Nephron (organoid): ENCODE measurements at regions not wholly inside any gene's neighbourhood (a gene's known extent, or its start where the extent isn't known, plus 50 kb on each side); places are given as distances from the start of the nearest gene placed in this dataset.

Experiments used
- H3K27ac Mint-ChIP-seq, 3 experiments: 2 replicates each; pipeline ENCODE4 v1.8.0; 2020; ENCODE audit warnings: mixed read lengths in 3 of 3, mild to moderate bottlenecking in 2 of 3, moderate library complexity in 1 of 3
- H3K27me3 Mint-ChIP-seq: 2 replicates; pipeline ENCODE4 v1.8.0; 2021; ENCODE audit warnings: low read depth, mild to moderate bottlenecking, moderate library complexity, mixed read lengths
- H3K36me3 Mint-ChIP-seq: 2 replicates; pipeline ENCODE4 v1.8.0; 2020; ENCODE audit warnings: low read depth, mixed read lengths
- H3K4me1 Mint-ChIP-seq: 2 replicates; pipeline ENCODE4 v1.8.0; 2020; ENCODE audit warnings: mixed read lengths
- H3K4me3 Mint-ChIP-seq, 3 experiments: 2 replicates each; pipeline ENCODE4 v1.8.0; 2020; ENCODE audit warnings: mild to moderate bottlenecking in 3 of 3, mixed read lengths in 3 of 3, moderate library complexity in 2 of 3
- H3K9me3 Mint-ChIP-seq: 2 replicates; pipeline ENCODE4 v1.8.0; 2020; ENCODE audit warnings: mixed read lengths
- TF ChIP-seq, protein P1 (sequence below), 3 experiments: fragments of 200-600 bp; sonication (generic); IDR thresholded peaks; one replicate each; pipeline ENCODE4 v1.5.0; 2021; ENCODE audit warnings: antibody characterized with exemption in 3 of 3; ENCODE audit not compliant: unreplicated experiment in 3 of 3

DNA sequence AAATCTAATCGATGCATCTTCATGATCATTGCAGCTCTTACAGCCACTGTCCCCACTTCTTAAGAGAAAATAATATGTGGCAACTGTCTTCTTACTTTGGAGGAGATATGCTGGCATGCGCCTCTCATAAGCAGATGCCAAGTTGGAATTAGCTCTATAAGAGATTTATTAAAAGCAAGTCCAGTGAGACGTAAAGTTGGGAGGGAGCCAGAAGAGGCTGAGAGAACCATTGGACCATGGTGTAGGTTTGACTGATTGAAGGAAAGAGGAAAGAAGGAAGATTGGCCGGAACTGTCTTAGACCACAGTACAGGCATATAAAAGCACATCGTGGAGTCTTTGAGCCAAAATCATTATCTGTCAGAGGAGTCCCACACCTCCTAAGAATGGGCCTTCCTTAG, 265.7 kb upstream of the ZC3H15 start:
- no peak overlapping the region for H3K27ac Mint-ChIP-seq
- H3K27me3 Mint-ChIP-seq = no peaks in the 10 kb centered on the region
- TF ChIP-seq, protein P1, sequence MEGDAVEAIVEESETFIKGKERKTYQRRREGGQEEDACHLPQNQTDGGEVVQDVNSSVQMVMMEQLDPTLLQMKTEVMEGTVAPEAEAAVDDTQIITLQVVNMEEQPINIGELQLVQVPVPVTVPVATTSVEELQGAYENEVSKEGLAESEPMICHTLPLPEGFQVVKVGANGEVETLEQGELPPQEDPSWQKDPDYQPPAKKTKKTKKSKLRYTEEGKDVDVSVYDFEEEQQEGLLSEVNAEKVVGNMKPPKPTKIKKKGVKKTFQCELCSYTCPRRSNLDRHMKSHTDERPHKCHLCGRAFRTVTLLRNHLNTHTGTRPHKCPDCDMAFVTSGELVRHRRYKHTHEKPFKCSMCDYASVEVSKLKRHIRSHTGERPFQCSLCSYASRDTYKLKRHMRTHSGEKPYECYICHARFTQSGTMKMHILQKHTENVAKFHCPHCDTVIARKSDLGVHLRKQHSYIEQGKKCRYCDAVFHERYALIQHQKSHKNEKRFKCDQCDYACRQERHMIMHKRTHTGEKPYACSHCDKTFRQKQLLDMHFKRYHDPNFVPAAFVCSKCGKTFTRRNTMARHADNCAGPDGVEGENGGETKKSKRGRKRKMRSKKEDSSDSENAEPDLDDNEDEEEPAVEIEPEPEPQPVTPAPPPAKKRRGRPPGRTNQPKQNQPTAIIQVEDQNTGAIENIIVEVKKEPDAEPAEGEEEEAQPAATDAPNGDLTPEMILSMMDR (IDR thresholded peaks at IDR 0.05; ENCODE audit: unreplicated experiment in 3 of 3) = no peak
- H3K4me3 Mint-ChIP-seq = no peak overlapping the region
- peaks cover 7% of the 10 kb centered on the region for H3K9me3 Mint-ChIP-seq
- no peaks in the 10 kb centered on the region for H3K36me3 Mint-ChIP-seq
- H3K4me1 Mint-ChIP-seq = no peaks in the 10 kb centered on the region

DNA sequence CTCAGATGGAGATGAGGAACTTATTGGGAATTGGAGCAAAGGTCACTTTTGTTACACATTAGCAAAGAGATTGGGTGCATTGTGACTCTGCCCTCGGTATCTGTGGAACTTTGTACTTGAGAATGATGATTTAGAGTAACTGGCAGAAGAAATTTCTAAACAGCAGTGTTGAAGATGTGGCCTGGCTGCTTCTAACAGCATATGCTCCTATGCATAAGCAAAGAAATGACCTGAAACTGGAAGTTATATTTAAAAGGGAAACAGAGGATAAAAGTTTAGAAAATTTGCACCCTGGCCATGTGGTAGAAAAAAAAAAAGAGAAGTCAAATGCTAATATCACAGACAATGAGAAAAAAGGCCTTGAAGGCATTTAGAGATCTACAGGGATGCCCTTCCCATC, 256.8 kb upstream of the ZC3H15 start:
- TF ChIP-seq, protein P1 (IDR thresholded peaks at IDR 0.05; ENCODE audit: unreplicated experiment in 3 of 3) = no peak
- H3K4me3 Mint-ChIP-seq = no peak overlapping the region
- peaks cover 74% of the 10 kb centered on the region for H3K9me3 Mint-ChIP-seq
- H3K36me3 Mint-ChIP-seq = peaks cover 42% of the 10 kb centered on the region
- no peaks in the 10 kb centered on the region for H3K4me1 Mint-ChIP-seq
- no peak overlapping the region for H3K27ac Mint-ChIP-seq
- H3K27me3 Mint-ChIP-seq = no peaks in the 10 kb centered on the region

DNA sequence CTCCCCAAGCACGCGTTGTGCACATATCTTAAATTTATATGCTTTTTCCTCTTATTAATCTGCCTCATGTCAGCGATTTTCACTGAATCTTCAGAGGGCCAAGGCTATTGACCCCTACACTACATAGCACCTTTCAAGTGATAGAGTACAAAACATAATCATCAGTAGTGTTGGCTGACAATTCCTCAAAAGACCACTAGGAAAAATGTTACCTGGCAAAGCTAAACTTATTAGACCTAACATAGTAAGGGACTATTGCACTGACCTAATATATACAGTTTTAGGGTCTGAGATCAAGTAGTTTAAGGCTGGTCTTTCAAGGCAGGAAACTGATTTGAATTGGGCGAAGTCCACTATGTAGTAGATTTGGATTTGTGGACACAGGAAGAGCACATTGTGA, 244.2 kb upstream of the ZC3H15 start:
- no peaks in the 10 kb centered on the region for H3K27me3 Mint-ChIP-seq

DNA sequence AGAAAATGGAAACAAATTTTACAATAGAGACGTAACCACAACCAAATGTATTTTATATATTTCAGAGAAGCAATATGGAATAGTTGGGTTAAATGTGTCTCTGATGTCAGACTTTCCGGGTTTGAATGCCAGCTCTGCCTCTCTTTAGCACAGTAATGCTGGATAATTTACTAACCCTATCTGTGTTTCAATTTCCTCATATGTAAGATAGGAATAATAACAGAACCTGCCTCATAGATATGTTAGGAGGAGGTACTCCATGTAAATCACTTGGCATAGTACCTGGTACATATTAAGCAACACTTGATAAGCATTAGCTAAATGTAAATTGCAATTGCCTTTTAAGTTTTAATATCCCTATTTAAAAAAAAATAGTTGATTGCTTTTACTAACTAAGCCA, 231.3 kb upstream of the ZC3H15 start:
- Mint-ChIP-seq H3K9me3 (no peaks in the 10 kb centered on the region), H3K27me3 (no peaks in the 10 kb centered on the region), H3K27ac (no peak overlapping the region), H3K4me1 (peaks cover 4% of the 10 kb centered on the region), H3K4me3 (no peak overlapping the region), H3K36me3 (no peaks in the 10 kb centered on the region)
- TF ChIP-seq, protein P1 (IDR thresholded peaks at IDR 0.05; ENCODE audit: unreplicated experiment in 3 of 3) = no peak

More for the DNA sequence above, 244.2 kb upstream of the ZC3H15 start:
- H3K9me3 Mint-ChIP-seq = peaks cover 9% of the 10 kb centered on the region
- no peak overlapping the region for H3K4me3 Mint-ChIP-seq
- no peaks in the 10 kb centered on the region for H3K4me1 Mint-ChIP-seq
- no peak overlapping the region for H3K27ac Mint-ChIP-seq
- TF ChIP-seq, protein P1 (IDR thresholded peaks at IDR 0.05; ENCODE audit: unreplicated experiment in 3 of 3) = no peak
- peaks cover 2% of the 10 kb centered on the region for H3K36me3 Mint-ChIP-seq

DNA sequence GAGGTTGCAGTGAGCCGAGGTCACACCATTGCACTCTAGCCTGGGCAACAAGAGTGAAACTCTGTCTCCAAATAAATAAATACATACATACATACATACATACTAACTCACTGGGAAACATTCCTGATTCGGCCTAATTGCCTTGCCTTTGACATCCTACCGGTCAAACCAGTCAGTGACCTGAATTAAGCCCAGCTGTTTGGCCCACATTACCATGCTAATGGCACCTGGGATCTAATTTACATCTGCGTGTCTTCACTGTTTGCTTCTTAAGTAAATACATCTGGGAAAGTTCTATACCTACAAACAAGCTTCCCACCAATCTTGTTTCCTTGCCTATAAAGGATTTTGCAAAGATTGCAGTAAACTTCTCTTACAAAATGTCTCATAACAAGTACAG, 230.2 kb upstream of the ZC3H15 start:
- Mint-ChIP-seq H3K27me3 (no peaks in the 10 kb centered on the region), H3K4me1 (peaks cover 4% of the 10 kb centered on the region), H3K9me3 (no peaks in the 10 kb centered on the region), H3K36me3 (no peaks in the 10 kb centered on the region), H3K4me3 (no peak overlapping the region), H3K27ac (peak overlapping the region in 1 of 3 experiments; percentile 17)
- TF ChIP-seq, protein P1 (IDR thresholded peaks at IDR 0.05; ENCODE audit: unreplicated experiment in 3 of 3) = no peak

DNA sequence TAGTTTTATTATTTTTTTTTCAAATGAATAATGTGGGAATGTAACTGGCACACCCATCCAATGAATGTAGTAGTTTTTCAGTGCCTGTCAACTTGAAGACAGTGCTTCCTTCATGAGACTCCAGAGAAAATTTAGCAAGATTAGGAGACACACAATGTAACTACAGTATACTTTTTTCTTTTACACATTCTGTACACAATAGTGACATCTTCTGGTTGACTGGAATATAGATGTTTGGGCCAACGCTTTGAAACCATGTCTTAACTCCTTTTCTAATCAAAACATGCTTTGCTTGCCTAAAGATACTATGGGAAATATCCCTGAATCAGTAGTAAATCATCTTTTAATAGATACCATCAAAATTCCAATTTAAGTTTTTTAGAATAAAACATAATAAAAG, 229.5 kb upstream of the ZC3H15 start:
- Mint-ChIP-seq H3K4me1 (peaks cover 4% of the 10 kb centered on the region), H3K27ac (peak overlapping the region in 2 of 3 experiments; percentile 58 to 67), H3K9me3 (no peaks in the 10 kb centered on the region), H3K4me3 (no peak overlapping the region), H3K36me3 (no peaks in the 10 kb centered on the region), H3K27me3 (no peaks in the 10 kb centered on the region)
- TF ChIP-seq, protein P1 (IDR thresholded peaks at IDR 0.05; ENCODE audit: unreplicated experiment in 3 of 3) = peak; percentile 58 to 72 (median 66)
